ENCODE measurements at regions not wholly inside any gene's neighbourhood (a gene's known extent, or its start where the extent isn't known, plus 50 kb on each side); places are given as distances from the start of the nearest gene placed in this dataset.
"Not testable (repeated sequence)": the region's sequence is repeated elsewhere in the genome, so short reads cannot be mapped to it uniquely, and the experiment has no call there.

- peak; percentile 47 for DNase-seq (ENCODE audit: low spot score)
- Mint-ChIP-seq H3K4me3 (peak overlapping the region; percentile 78), H3K27ac (peak overlapping the region; percentile 80), H3K4me1 (ENCODE audit: low read depth) (peaks cover 52% of the 10 kb centered on the region), H3K27me3 (ENCODE audit: insufficient read depth) (no peaks in the 10 kb centered on the region), H3K9me3 (no peaks in the 10 kb centered on the region), H3K36me3 (ENCODE audit: low read depth) (peaks cover 30% of the 10 kb centered on the region)
- intact Hi-C loops (cut with micrococcal nuclease): loop anchor here (1.0 kb wide), 3 partner anchors 46 to 270 kb away; partner anchors contain the start of gene MKLN1
Observed at GRCh38 chr7:131057015-131057793, 270.5 kb upstream of the MKLN1 start.

GRCh38 chr7:131057794-131058070, 269.9 kb upstream of the MKLN1 start:
- Mint-ChIP-seq H3K4me3 (peak overlapping the region; percentile 78), H3K36me3 (ENCODE audit: low read depth) (peaks cover 28% of the 10 kb centered on the region), H3K27me3 (ENCODE audit: insufficient read depth) (no peaks in the 10 kb centered on the region), H3K9me3 (no peaks in the 10 kb centered on the region), H3K27ac (peak overlapping the region; percentile 80), H3K4me1 (ENCODE audit: low read depth) (peaks cover 52% of the 10 kb centered on the region)
- DNase-seq (ENCODE audit: low spot score): peak; percentile 31
- intact Hi-C loops (cut with micrococcal nuclease): loop anchor here (1.0 kb wide), 3 partner anchors 46 to 270 kb away; partner anchors contain the start of gene MKLN1

DNA sequence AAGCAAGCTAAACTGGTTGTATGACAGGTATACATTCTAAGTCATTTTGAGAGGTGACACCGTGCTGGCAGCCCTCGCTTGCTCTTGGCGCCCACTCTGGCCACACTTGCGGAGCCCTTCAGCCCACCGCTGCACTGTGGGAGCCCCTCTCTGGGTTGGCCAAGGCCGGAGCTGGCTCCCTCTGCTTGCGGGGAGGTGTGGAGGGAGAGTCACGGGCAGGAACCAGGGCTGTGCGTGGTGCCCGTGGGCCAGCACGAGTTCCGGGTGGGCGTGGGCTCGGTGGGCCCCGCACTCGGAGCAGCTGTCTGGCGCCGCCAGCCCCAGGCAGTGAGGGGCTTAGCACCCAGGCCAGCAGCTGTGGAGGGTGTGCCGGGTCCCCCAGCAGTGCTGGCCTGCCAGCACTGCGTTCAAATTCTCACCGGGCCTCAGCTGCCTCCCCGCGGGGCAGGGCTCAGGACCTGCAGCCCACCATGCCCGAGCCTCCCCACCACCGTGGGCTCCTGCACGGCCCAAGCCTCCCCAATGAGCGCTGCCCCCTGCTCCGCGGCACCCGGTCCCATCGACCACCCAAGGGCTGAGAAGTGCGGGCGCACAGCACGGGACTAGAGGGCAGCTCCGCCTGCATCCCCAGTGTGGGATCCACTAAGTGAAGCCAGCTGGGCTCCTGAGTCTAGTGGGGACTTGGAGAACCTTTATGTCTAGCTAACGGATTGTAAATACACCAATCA, 269.0 kb upstream of the MKLN1 start:
- not testable (repeated sequence) for H3K27ac Mint-ChIP-seq

GRCh38 chr7:131059401-131059800, 268.3 kb upstream of the MKLN1 start:
- H3K27me3 Mint-ChIP-seq (ENCODE audit: insufficient read depth); intact Hi-C loops (cut with micrococcal nuclease); H3K4me3 Mint-ChIP-seq; H3K9me3 Mint-ChIP-seq; DNase-seq (ENCODE audit: low spot score); H3K27ac Mint-ChIP-seq: not testable (repeated sequence)
- Mint-ChIP-seq H3K36me3 (ENCODE audit: low read depth) (peaks cover 28% of the 10 kb centered on the region), H3K4me1 (ENCODE audit: low read depth) (peaks cover 44% of the 10 kb centered on the region)

More for the DNA sequence above, 269.0 kb upstream of the MKLN1 start:
- intact Hi-C loops (cut with micrococcal nuclease); DNase-seq (ENCODE audit: low spot score); H3K27me3 Mint-ChIP-seq (ENCODE audit: insufficient read depth); H3K4me3 Mint-ChIP-seq; H3K9me3 Mint-ChIP-seq: not testable (repeated sequence)
- Mint-ChIP-seq H3K4me1 (ENCODE audit: low read depth) (peaks cover 51% of the 10 kb centered on the region), H3K36me3 (ENCODE audit: low read depth) (peaks cover 29% of the 10 kb centered on the region)

- DNase-seq (ENCODE audit: low spot score): no peak
- Mint-ChIP-seq H3K27ac (no peak overlapping the region), H3K9me3 (no peaks in the 10 kb centered on the region), H3K27me3 (ENCODE audit: insufficient read depth) (no peaks in the 10 kb centered on the region), H3K4me1 (ENCODE audit: low read depth) (peaks cover 34% of the 10 kb centered on the region), H3K4me3 (no peak overlapping the region), H3K36me3 (ENCODE audit: low read depth) (peaks cover 23% of the 10 kb centered on the region)
- intact Hi-C loops (cut with micrococcal nuclease): no loop called here
Observed at GRCh38 chr7:131061158-131061557, 266.5 kb upstream of the MKLN1 start.

DNA sequence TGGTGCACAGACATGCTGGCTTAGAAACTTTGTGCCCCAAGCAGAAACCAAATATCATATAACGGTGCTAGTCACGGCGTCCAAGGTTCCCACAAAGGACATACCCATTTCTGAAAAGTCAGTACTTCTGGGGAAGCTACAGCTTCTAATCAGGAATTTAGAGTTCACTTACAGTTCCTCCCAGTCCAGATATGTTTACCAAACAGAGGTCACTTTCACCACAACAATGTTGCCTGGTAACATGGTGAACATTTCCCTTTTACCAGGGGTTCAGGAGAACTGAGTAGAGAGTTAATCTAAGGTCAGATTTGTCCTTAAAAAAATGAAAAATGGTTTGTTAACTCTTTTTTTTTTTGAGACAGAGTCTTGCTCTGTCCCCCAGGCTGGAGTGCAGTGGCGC, 265.9 kb upstream of the MKLN1 start:
- Mint-ChIP-seq H3K4me1 (ENCODE audit: low read depth) (peaks cover 30% of the 10 kb centered on the region), H3K36me3 (ENCODE audit: low read depth) (peaks cover 22% of the 10 kb centered on the region), H3K9me3 (no peaks in the 10 kb centered on the region), H3K4me3 (no peak overlapping the region), H3K27me3 (ENCODE audit: insufficient read depth) (no peaks in the 10 kb centered on the region), H3K27ac (no peak overlapping the region)
- intact Hi-C loops (cut with micrococcal nuclease): no loop called here
- DNase-seq (ENCODE audit: low spot score): no peak

DNA sequence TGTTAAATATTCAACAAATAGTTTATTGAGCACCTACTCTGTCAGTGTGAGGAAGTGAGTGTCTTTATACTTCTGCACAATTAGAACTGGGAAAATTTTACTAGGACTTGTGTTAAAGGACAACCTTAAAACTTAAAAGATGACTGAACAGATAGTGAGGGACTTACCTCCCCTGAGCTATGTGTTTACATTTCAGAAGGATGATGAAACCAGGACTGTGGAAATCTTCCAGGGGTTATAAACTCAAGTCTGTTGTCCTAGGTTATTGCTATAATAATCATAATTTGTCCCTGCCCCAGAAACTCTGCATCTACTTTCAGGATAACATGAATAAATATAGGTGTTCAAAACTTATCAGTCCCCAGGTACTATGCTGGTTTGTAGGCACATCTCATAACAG, 261.0 kb upstream of the MKLN1 start:
- H3K27ac Mint-ChIP-seq: no peak overlapping the region
- DNase-seq (ENCODE audit: low spot score): no peak
- peaks cover 23% of the 10 kb centered on the region for H3K4me1 Mint-ChIP-seq (ENCODE audit: low read depth)
- H3K36me3 Mint-ChIP-seq (ENCODE audit: low read depth): peaks cover 17% of the 10 kb centered on the region
- H3K4me3 Mint-ChIP-seq: no peak overlapping the region
- H3K27me3 Mint-ChIP-seq (ENCODE audit: insufficient read depth): no peaks in the 10 kb centered on the region
- intact Hi-C loops (cut with micrococcal nuclease): no loop called here
- H3K9me3 Mint-ChIP-seq: no peaks in the 10 kb centered on the region

GRCh38 chr7:131067220-131067619, 260.5 kb upstream of the MKLN1 start:
- Mint-ChIP-seq H3K4me1 (ENCODE audit: low read depth) (peaks cover 28% of the 10 kb centered on the region), H3K9me3 (no peaks in the 10 kb centered on the region), H3K27ac (no peak overlapping the region), H3K36me3 (ENCODE audit: low read depth) (peaks cover 17% of the 10 kb centered on the region), H3K27me3 (ENCODE audit: insufficient read depth) (no peaks in the 10 kb centered on the region), H3K4me3 (no peak overlapping the region)
- intact Hi-C loops (cut with micrococcal nuclease): no loop called here
- no peak for DNase-seq (ENCODE audit: low spot score)

GRCh38 chr7:131068604-131069021, 259.1 kb upstream of the MKLN1 start:
- intact Hi-C loops (cut with micrococcal nuclease): loop anchor here (1.0 kb wide), 4 partner anchors 37 to 445 kb away; partner anchors contain the start of gene MKLN1
- peaks cover 41% of the 10 kb centered on the region for H3K4me1 Mint-ChIP-seq (ENCODE audit: low read depth)

GRCh38 chr7:131071786-131072504, 255.7 kb upstream of the MKLN1 start:
- no peak overlapping the region for H3K4me3 Mint-ChIP-seq
- DNase-seq (ENCODE audit: low spot score): no peak
- H3K4me1 Mint-ChIP-seq (ENCODE audit: low read depth): peaks cover 60% of the 10 kb centered on the region
- intact Hi-C loops (cut with micrococcal nuclease): loop anchor here (1.0 kb wide), 1 partner anchor 231 kb away; no protein-coding TSS in a partner anchor
- no peaks in the 10 kb centered on the region for H3K9me3 Mint-ChIP-seq
- no peak overlapping the region for H3K27ac Mint-ChIP-seq
- peaks cover 40% of the 10 kb centered on the region for H3K36me3 Mint-ChIP-seq (ENCODE audit: low read depth)
- no peaks in the 10 kb centered on the region for H3K27me3 Mint-ChIP-seq (ENCODE audit: insufficient read depth)

More at GRCh38 chr7:131068604-131069021, 259.1 kb upstream of the MKLN1 start:
- Mint-ChIP-seq H3K27me3 (ENCODE audit: insufficient read depth) (no peaks in the 10 kb centered on the region), H3K9me3 (no peaks in the 10 kb centered on the region), H3K4me3 (no peak overlapping the region), H3K36me3 (ENCODE audit: low read depth) (peaks cover 28% of the 10 kb centered on the region), H3K27ac (no peak overlapping the region)
- no peak for DNase-seq (ENCODE audit: low spot score)

DNA sequence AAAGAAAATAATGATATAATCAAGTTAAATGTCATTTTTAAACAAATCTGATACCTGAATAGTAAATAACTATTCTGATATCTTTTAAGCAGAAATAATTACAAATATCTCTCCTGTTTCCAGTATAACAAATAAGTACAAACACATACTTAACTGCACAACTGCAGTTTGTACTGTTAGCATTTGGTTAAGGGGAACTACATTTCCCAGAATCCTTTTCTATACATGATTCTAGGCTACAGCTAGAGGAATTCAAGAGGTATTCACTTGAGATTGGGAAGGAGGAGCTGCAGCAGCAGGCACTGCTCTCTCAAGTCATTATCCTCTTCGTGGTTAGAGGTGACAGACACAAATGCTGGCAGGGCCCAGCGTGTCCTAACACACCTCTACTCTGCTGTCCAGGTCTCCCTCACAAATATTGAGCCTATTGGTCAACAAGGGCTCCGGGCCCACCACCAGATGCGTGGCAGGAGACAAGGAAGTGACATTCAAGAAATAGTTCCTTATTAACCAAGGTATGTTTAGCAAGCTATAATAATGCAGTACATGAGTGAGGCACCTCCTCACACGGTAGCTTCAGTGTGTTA, 255.1 kb upstream of the MKLN1 start:
- no peak for DNase-seq (ENCODE audit: low spot score)
- no peaks in the 10 kb centered on the region for H3K9me3 Mint-ChIP-seq
- peaks cover 60% of the 10 kb centered on the region for H3K4me1 Mint-ChIP-seq (ENCODE audit: low read depth)
- no peak overlapping the region for H3K4me3 Mint-ChIP-seq
- peaks cover 40% of the 10 kb centered on the region for H3K36me3 Mint-ChIP-seq (ENCODE audit: low read depth)
- intact Hi-C loops (cut with micrococcal nuclease): no loop called here
- no peak overlapping the region for H3K27ac Mint-ChIP-seq
- no peaks in the 10 kb centered on the region for H3K27me3 Mint-ChIP-seq (ENCODE audit: insufficient read depth)

GRCh38 chr7:131074043-131074442, 253.6 kb upstream of the MKLN1 start:
- Mint-ChIP-seq H3K36me3 (ENCODE audit: low read depth) (peaks cover 34% of the 10 kb centered on the region), H3K9me3 (no peaks in the 10 kb centered on the region), H3K27ac (no peak overlapping the region), H3K4me3 (no peak overlapping the region), H3K4me1 (ENCODE audit: low read depth) (peaks cover 49% of the 10 kb centered on the region), H3K27me3 (ENCODE audit: insufficient read depth) (no peaks in the 10 kb centered on the region)
- DNase-seq (ENCODE audit: low spot score): no peak
- intact Hi-C loops (cut with micrococcal nuclease): no loop called here

Measured in activated T-helper 1 cell treated with anti-CD3 and anti-CD28 coated beads, Interleukin-12 subunit alpha, Interleukin-12 subunit beta, Interleukin-2, Interleukin-4 antibody, amounts not matched to agents 30 ng/mL and 10 ng/mL and 1 ng/mL, durations not matched to agents 14 hours and 24 hours and 36 hours (primary cell).